Renal pelvis (tissue), 1 donor: ENCODE measurements at regions not wholly inside any gene's neighbourhood (a gene's known extent, or its start where the extent isn't known, plus 50 kb on each side); places are given as distances from the start of the nearest gene placed in this dataset.
"Not testable (repeated sequence)": the region's sequence is repeated elsewhere in the genome, so short reads cannot be mapped to it uniquely, and the experiment has no call there.

Experiments used
- DNase-seq: peaks from one replicate; pipeline ENCODE4 v3.0.0-alpha.2; 2013

DNA sequence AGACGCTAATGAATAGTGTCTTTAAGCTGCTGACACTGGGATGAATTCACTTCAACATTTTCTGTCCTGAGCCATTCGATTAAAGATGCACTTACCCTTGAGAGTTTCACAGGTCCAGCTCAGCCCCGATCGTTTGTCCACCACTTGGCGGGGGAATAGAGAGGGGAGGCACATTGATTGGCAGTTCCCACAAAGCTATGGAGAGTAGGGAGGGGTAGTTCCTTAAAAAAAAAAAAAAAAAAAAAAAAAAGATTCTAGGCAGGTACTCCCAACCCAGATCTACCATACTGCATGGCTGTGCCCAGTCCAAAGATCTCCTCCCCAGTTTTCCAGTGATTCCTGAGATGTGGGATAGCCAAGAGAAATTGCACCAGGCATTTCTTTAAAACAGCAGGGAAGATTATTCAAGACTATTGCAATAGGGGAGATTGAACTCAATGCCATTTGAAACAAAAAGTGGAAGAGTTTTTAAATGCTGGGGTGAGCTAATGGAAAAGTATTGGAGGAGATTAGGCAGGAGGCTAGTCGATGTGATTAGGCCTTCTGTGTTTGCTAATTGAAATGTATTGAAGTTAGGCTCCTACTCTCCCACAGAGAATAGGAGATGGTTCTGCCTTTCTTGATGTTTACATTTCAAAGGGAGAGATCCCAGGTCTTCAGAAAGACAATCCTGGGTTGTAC lies 2217.4 kb upstream of the WWC1 start:
- no peak for DNase-seq

DNA sequence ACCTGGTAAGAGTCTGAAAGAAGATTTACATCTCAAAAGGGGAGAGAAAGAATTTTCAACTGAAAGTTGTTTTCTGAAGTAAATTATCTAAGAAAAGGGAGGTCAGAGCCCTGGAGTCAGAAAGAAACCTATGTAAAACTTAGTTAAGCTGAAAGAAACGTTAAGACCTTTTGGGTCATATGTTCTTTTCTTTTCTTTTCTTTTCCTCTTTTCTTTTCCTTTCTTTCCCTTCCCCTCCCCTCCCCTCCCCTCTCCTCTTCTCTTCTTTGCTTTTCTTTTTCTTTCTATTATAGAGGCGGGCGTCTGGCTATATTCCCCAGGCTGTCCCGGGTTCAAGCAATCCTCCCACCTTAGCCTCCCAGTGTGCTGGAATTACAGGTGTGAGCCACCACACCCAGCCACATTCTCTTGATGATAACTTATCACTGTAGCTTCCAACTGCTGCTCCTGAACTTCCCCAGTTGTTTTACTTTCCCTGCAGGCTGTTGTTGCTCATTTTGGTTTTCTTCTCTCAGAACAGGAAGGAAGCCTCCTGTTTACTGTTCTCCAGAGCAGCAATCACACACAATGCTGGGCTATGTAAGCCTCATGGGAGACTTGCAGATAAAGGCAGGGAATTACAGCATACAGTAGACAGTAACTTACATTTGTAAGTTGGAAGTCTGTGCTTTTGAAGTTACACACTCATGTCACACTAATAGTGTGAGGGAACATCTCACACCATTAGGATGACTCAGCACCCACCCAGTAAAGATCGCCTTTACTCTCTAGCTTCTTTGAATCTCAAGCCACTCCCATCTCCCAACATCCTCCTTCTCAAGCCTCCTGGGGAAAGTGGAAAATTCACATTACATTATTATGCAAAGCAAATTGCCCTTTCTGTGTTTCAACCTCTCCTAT lies 2216.6 kb upstream of the WWC1 start:
- DNase-seq, result no peak

DNA sequence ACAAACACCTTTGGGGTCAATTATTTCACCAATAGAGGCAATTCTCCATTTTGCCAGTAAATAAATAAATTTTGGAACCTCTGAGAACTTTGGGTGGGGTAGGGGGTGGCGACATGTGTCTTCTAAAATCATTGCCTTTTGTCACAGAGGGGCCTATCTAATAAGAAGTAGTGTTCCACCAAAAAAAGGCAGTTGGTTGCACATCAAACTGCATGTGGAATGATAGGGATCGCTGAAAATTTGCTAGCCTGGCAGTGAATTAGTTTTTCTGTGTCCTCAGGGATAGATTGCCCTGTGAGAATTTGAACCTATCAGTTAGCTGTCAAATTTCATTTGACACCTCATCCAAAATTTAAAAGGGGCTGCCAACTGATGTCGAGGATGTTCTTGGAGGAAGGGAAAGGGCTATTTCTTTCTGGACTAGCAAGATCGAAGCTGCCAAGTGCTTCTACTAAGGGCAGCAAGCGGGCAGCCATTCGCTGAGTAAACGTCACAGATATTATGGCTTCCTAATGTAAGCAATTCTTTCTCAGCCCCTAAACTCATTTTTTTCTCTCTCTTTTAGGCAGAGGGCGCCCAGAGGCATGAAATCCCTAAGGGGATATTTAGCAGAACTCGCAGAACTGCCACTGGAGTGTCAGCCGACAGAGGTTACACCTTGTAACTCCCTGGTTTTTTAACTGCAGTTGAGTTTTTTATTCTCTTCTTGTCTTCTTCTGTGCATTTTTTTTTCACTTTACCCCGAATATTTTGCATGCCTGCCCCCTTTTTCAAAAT lies 2208.1 kb upstream of the WWC1 start:
- no peak for DNase-seq

DNA sequence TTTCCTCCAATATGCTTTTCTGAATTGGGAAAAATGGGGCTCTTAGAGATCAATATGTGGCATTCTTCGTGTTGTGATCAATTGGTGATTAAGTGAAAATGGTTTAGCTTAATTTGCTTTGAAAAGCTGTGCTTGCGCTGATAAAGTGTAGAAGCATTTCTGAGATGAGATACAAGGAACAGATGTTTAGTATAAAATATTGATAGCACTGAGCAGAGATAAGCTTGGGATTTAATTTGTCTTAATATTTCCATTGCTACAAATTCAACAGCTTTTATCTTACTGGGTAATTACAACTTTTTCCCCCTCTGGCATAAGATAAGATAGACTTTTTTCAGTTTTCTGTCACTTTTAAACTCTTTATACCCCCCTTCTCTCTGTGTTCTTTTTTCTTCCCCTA lies 2204.9 kb upstream of the WWC1 start:
- DNase-seq, result no peak

DNA sequence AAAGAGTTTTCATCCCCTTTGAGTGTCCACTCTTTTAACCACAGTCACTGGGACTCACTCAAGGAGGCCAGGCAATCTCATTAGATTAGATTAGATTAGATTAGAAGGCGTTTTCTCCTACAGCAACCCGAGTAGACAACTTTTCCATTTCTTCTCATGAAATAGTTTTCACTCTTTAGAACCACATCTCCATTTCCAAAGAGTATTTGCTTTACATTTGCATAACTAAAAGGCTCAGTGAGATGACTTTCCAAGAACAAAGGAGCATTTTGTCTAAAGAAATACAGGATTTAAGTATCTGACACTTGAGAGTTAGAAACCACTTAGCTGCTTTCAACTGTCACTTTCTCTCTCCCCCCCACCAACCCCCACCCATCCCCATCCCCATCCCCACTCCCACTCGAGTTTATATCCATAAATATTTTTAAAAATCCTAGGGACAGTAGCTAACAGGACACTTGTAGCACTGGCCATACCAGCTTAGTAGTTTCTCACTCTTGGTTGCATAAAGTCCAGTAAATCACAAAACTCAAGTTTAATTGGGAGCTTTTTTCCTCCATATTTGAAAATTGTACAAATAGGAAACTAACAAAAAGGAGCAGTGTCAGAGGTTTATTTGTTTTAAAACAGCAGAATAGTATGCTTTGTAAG lies 2202.9 kb upstream of the WWC1 start:
- no peak for DNase-seq

DNA sequence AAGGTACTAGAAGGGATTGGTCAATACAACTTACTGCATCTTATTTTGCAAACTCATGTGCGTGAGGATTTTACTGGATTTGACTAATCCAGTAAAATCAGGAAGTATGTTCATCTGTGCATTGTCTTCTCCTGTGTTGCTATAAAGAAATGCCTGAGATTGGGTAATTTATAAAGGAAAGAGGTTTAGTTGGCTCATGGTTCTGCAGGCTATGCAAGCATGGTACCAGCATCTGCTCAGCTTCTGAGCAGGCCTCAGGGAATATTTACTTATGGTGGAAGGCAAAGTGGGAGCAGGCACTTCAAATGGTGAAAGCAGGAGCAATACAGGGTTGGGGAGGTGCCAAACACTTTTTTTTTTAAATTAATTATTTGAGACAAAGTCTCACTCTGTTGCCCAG lies 2199.5 kb upstream of the WWC1 start:
- DNase-seq, result no peak

DNA sequence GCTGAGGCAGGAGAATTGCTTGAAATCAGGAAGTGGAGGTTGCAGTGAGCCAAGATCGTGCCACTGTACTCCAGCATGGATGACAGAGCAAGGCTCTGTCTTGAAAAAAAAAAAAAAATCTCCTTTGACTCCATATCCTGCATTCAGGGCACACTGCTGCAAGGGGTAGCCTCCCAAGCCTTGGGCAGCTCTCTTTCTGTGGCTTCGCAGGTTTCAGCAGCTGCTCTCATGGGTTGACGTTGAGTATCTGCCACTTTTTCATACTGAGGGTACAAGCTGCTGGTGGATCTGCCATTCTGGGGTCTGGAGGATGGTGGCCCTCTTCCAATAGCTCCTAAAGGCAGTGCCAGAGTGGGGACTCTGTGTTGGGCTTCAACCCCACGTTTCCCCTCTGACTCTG lies 2198.1 kb upstream of the WWC1 start:
- no peak for DNase-seq

DNA sequence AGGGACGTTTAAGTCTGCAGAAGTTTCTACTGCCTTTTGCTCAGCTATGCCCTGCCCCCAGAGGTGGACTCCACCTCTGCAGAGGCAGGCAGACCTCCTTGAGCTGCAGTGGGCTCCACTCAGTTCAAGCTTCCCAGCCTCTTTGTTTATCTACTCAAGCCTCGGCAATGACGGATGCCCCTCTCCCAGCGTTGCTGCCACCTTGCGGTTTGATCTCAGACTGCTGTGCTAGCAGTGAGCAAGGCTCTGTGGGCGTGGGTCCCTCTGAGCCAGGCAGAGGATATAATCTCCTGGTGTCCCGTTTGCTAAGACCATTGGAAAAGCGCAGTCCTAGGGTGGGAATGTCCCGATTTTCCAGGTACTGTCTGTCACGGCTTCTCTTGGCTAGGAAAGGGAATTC lies 2188.5 kb upstream of the WWC1 start:
- no peak for DNase-seq

DNA sequence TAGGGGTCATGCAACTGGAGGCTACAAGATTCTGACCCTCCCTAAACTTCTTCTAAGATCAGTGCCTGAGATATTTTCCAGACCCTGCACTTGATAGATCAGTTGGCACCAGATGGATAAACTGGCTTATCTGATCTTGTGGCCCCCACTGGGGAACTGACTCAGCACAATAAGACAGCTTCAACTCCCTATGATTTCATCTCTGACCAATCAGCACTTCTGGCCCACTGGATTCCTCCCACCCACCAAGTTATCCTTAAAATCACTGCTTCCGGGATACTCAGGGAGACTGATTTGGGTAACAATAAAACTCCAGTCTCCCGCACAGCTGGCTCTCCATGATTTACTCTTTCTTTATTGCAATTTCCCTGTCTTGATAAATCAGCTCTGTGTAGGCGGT lies 2180.4 kb upstream of the WWC1 start:
- no peak for DNase-seq

DNA sequence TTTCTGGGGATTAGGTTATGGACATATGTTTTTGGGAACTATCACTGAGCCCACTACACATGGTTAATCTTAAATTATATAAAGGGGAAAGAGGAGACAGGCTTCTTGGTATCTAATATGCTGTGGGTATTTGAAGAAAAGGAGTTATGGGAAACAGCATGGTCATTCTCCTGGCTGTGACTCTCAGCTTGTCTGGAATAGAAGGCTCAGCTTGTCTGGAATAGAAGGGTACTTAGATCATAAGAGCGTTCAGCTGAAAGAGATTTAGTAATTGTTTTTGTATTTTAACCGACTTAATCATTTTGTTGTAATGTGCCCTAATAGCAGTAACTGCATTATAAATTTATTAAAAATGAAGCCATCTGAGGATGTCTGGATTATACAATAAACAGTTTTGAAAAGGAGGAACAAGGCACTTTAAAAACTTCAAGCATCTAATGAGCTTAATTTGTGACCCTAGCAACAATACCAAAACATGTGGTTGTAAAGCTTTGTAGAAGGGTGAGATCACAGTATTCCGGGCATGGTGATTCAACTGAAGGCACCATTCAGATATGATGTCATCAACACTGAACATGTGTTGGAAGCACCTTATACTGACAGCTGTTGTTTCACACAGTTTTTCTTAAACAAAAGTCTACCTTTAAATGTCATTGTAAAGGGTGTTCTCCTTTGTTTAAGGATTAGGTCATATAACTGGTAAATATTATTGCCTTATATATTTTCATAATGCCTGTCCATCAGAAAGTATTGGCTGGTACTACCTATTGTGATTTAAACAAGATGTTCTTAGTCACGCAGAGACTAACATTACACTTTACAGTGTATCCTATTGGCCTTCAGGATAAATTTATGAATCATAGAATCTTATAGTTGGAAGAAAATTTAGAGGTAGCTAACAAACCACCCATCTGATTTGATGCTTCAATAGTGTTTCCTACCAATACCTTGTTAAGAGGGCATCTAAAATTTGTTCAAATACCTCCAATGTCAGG lies 2174.1 kb upstream of the WWC1 start:
- DNase-seq, result no peak

DNA sequence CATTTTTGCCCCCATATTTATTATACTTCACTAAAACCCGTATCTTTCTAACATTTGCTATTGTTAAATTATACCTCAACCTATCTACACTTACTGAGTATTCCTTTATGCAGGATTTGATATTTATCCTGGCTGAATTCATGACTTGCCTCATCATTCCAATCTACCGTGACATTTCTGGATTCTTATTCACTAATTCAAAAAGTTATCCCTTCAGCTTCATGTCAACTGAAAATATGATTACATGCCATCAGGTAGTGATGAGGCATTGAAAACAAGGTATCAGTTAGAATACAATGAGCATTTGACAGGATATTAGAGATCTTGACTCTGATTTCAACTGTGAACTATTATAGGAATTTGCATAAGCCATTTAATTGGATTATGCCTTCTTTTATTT lies 2171.9 kb upstream of the WWC1 start:
- DNase-seq, result no peak

DNA sequence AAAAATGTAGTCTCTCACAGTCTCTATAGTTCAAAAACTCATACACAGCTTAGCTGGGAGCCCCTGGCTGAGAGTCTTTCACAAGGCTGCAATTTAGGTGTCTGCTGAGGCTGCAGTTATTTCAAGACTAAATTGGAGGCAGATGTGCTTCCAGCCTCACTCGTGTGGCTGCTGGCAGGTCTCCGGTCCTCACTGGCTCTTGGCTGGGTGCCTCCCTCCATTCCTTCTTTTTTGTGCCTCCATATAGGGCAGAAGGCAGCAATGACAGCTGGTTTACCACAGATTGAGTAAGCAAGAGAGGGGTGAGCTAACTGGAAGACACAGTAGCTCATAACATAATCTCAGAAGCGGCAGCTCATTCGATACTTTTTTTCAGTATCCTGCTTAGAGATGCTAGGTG lies 2167.7 kb upstream of the WWC1 start:
- no peak for DNase-seq

DNA sequence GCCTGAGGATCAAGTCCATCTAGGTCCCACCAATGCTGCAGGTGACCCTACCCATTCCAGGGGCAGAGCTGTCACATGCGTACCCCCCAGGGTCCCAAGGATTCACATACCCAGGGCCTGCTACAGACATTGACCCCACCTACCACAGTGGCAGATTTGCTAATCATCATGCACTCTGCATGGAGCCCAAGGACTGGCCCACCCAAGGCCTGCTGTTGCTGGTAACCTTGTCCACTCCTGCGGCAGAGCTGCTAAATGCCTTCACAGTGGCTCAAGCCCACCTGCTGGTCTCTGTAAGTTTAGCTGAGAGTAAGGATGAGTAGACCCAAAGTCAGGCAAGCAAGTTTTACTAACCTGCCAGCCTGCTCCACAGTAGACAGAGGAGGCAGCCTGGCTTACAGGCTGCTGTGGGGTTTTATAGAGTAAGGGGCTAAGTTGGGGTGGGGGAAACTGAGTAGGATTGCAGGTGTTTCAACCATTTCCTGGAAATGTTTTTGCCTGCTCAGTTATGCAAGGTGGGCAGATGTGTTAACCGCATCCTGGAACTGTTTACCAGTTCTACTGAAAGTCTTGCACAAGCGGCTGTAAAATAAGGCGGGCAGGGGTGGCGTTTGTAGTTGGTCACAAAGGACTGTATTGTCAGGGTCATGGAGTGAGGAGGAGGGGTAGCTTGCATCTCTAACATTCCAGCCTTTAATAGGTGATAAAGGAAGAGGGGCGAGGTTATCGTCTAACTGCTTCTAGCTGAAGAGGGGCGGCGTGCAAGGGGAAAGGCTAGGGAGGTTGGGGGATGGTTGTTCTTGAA lies 2163.5 kb upstream of the WWC1 start:
- DNase-seq, result no peak

DNA sequence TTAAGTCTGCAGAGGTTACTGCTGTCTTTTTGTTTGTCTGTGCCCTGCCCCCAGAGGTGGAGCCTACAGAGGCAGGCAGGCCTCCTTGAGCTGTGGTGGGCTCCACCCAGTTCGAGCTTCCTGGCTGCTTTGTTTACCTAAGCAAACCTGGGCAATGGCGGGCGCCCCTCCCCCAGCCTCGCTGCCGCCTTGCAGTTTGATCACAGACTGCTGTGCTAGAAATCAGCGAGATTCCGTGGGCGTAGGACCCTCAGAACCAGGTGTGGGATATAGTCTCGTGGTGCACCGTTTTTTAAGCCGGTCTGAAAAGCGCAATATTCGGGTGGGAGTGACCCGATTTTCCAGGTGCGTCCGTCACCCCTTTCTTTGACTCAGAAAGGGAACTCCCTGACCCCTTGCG lies 2146.3 kb upstream of the WWC1 start:
- DNase-seq, result not testable (repeated sequence)

DNA sequence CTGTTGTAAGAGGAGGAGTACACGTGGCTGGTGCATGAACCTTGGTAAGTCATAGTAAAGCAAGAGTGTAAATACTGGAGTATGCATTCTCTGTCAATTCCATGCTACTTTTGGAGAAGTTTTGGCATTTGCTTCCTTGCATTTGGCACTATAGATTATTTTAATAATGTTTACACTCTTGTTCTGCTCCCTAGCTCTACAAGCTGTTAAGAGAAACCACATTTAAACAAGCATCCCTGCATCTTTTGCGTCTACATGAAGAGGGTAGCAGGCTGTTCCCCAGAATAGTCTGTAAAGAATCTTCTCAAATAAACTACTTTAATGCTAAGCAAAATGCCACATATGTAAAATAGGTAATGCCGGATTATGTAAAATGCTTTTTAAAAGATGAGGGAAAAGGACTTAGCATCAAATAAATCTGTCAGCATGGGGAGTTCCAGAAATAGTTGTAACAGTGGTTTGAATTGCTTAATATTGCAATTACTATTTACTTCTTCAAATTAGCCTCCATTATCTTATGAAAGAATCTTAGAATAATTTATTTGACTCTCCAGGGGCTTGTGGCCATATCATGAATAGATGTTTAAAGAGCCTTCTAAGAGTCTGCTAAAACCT lies 2127.3 kb upstream of the WWC1 start:
- DNase-seq, result no peak

DNA sequence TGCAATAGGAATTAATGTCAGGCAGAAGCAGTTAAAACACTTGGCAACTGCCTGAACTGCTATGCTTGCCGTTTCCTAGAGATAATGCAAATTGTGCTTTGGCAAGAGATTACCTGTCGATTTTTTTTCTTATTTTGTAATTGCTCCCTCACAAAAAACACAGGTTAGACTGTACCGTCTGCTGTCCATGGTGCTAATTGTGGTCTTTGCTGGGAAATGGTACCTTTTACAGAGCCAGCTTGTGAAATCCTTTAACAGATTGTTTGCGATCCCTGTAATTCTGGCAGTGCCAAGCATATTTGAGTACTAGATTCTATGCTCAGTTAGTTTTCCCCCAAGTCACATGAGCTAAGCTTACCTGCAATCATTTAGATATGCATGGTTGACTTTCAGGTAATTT lies 2125.8 kb upstream of the WWC1 start:
- peak; percentile 53 for DNase-seq

DNA sequence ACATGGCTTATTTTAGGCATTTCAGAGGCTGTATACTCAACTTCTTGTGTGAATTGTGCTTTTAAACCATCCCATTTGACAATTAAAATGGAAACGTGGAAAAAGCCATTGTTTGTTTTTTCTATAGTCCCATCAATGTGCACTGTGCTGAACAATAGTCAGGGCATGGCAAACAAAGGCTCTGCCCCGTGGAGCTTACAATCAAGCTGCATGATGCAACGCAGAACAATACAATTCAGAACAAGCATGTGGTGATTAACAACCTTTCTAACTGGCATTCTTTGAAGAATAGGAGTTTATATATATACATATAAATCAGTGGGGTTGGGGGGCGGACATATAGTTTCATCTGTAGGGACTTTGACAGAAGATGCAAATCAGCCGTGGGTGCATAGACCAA lies 2125.4 kb upstream of the WWC1 start:
- no peak for DNase-seq

DNA sequence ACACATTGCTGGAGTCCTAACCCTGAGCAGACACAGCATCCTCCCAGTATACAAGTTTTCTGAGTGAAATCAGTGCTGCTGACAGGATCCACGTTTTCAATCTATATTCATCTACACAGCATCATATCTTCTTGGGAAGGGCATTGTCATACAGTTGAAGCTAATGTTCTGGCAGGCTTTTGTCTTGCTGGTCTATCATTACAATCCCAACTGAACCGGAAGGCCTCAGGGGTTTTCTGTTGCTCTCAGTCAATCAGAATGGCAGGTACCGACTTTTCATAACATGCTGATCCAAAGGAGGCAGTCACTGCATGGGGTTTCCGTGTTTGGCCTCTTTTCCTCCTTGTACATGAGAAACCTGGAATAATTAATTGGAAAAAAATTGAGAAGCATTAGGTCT lies 2118.8 kb upstream of the WWC1 start:
- DNase-seq, result no peak

DNA sequence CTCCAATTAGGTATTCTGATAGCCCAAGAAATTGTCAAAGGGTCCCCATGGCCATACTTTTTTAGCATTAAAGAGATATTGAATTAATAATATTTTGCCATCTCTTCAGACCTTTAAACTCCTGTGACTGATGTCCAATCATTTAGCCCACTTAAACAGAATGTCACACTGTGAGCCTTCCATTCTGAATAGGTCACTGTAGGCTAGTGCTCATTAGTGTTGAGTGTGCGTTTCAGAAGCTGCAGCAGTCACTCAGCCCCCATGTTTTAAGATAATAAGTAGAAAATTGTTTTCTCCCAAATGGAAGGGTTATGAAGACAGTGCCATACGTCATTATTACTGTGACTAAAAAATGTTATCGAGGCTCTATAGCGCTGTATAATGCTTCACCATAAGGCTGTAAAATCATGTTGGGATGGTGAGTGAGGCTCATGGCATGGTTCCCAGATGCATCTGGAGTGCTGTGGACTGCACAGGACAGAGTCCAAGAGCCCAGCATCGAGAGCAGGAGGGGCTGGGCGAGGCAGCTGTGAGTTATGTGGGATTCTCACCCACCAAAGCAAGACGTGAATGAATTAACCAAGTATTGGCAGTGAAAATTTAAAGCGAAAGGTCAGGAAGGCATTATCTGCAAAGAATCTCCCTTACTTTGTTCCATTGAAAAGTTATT lies 2112.9 kb upstream of the WWC1 start:
- DNase-seq, result no peak
